ENCODE measurements at regions not wholly inside any gene's neighbourhood (a gene's known extent, or its start where the extent isn't known, plus 50 kb on each side); places are given as distances from the start of the nearest gene placed in this dataset.

- Histone ChIP-seq H3K4me2 (ENCODE audit: low read depth, low read length, poor library complexity, severe bottlenecking) (no peak overlapping the region), H3K9me2 (replicated peaks; ENCODE audit: low read depth, low read length) (no peaks in the 10 kb centered on the region), H3K9ac (ENCODE audit: low read depth, low read length, poor library complexity, severe bottlenecking) (no peak overlapping the region), H3K9me3 (ENCODE audit: insufficient read depth, low read depth, low read length) (no peaks in the 10 kb centered on the region), H3K4me1 (ENCODE audit: insufficient read depth, low read length, poor library complexity, severe bottlenecking) (peaks cover 14% of the 10 kb centered on the region), H3K4me3 (ENCODE audit: low read length, poor library complexity, severe bottlenecking) (no peak overlapping the region), H3F3A (ENCODE audit: low read depth) (no peaks in the 10 kb centered on the region), H3K27me3 (ENCODE audit: insufficient read depth, low read length, poor library complexity, severe bottlenecking) (no peaks in the 10 kb centered on the region), H3K36me3 (ENCODE audit: insufficient read depth, low read length) (no peaks in the 10 kb centered on the region), H2AFZ (ENCODE audit: low read length) (no peak overlapping the region), H4K20me1 (ENCODE audit: insufficient read depth, low read length, poor library complexity, severe bottlenecking) (no peaks in the 10 kb centered on the region), H3K79me2 (ENCODE audit: insufficient read depth, low read length) (no peaks in the 10 kb centered on the region)
- TF ChIP-seq EZH2phosphoT487 (IDR thresholded peaks at IDR 0.05; ENCODE audit: borderline replicate concordance) (no peak), CTCF (conservative IDR thresholded peaks at IDR 0.05; ENCODE audit: low read length) (no peak)
Measured at GRCh38 chr2:16290311-16291020, 350.1 kb downstream of the MYCN start.

GRCh38 chr2:16288371-16289112, 348.2 kb downstream of the MYCN start:
- Histone ChIP-seq H3K9me2 (replicated peaks; ENCODE audit: low read depth, low read length) (no peaks in the 10 kb centered on the region), H2AFZ (ENCODE audit: low read length) (no peak overlapping the region), H3K4me2 (ENCODE audit: low read depth, low read length, poor library complexity, severe bottlenecking) (no peak overlapping the region), H3K9me3 (ENCODE audit: insufficient read depth, low read depth, low read length) (no peaks in the 10 kb centered on the region), H3K36me3 (ENCODE audit: insufficient read depth, low read length) (no peaks in the 10 kb centered on the region), H3K79me2 (ENCODE audit: insufficient read depth, low read length) (no peaks in the 10 kb centered on the region), H3K27me3 (ENCODE audit: insufficient read depth, low read length, poor library complexity, severe bottlenecking) (no peaks in the 10 kb centered on the region), H3K4me3 (ENCODE audit: low read length, poor library complexity, severe bottlenecking) (no peak overlapping the region), H3F3A (ENCODE audit: low read depth) (no peaks in the 10 kb centered on the region), H3K4me1 (ENCODE audit: insufficient read depth, low read length, poor library complexity, severe bottlenecking) (peaks cover 14% of the 10 kb centered on the region), H4K20me1 (ENCODE audit: insufficient read depth, low read length, poor library complexity, severe bottlenecking) (no peaks in the 10 kb centered on the region), H3K9ac (ENCODE audit: low read depth, low read length, poor library complexity, severe bottlenecking) (no peak overlapping the region)
- TF ChIP-seq EZH2phosphoT487 (IDR thresholded peaks at IDR 0.05; ENCODE audit: borderline replicate concordance): no peak
- TF ChIP-seq CTCF (conservative IDR thresholded peaks at IDR 0.05; ENCODE audit: low read length): no peak

GRCh38 chr2:16287831-16288230, 347.5 kb downstream of the MYCN start:
- H3K27me3 ChIP-seq (ENCODE audit: insufficient read depth, low read length, poor library complexity, severe bottlenecking): no peaks in the 10 kb centered on the region
- H3K79me2 ChIP-seq (ENCODE audit: insufficient read depth, low read length): no peaks in the 10 kb centered on the region
- H3K4me1 ChIP-seq (ENCODE audit: insufficient read depth, low read length, poor library complexity, severe bottlenecking): peaks cover 14% of the 10 kb centered on the region
- H3K4me2 ChIP-seq (ENCODE audit: low read depth, low read length, poor library complexity, severe bottlenecking): no peak overlapping the region
- H2AFZ ChIP-seq (ENCODE audit: low read length): no peak overlapping the region
- H3K9me2 ChIP-seq (replicated peaks; ENCODE audit: low read depth, low read length): no peaks in the 10 kb centered on the region
- H4K20me1 ChIP-seq (ENCODE audit: insufficient read depth, low read length, poor library complexity, severe bottlenecking): no peaks in the 10 kb centered on the region
- H3F3A ChIP-seq (ENCODE audit: low read depth): no peaks in the 10 kb centered on the region
- H3K9ac ChIP-seq (ENCODE audit: low read depth, low read length, poor library complexity, severe bottlenecking): no peak overlapping the region
- no peaks in the 10 kb centered on the region for H3K36me3 ChIP-seq (ENCODE audit: insufficient read depth, low read length)
- TF ChIP-seq CTCF (conservative IDR thresholded peaks at IDR 0.05; ENCODE audit: low read length): no peak
- TF ChIP-seq EZH2phosphoT487 (IDR thresholded peaks at IDR 0.05; ENCODE audit: borderline replicate concordance): no peak
- H3K9me3 ChIP-seq (ENCODE audit: insufficient read depth, low read depth, low read length): no peaks in the 10 kb centered on the region
- H3K4me3 ChIP-seq (ENCODE audit: low read length, poor library complexity, severe bottlenecking): no peak overlapping the region
